Esophagus (tissue), 2 donors: ENCODE measurements at regions not wholly inside any gene's neighbourhood (a gene's known extent, or its start where the extent isn't known, plus 50 kb on each side); places are given as distances from the start of the nearest gene placed in this dataset.
"Not testable (repeated sequence)": the region's sequence is repeated elsewhere in the genome, so short reads cannot be mapped to it uniquely, and the experiment has no call there.

ENCODE experiments used
- H3K27ac ChIP-seq, 2 donors: one replicate each; pipeline ENCODE4 v1.5.1; 2013; ENCODE audit warnings: low read depth in 2 of 2, mild to moderate bottlenecking in 2 of 2, inconsistent platforms in 1 of 2, low read length in 1 of 2, moderate library complexity in 1 of 2
- H3K27me3 ChIP-seq, 2 donors: one replicate each; pipeline ENCODE4 v1.6.1; 2013; ENCODE audit warnings: low read length in 2 of 2, control low read depth in 1 of 2, mild to moderate bottlenecking in 1 of 2; ENCODE audit not compliant: insufficient read depth in 2 of 2, control insufficient read depth in 1 of 2
- H3K36me3 ChIP-seq, 2 donors: one replicate each; pipeline ENCODE4 v1.6.1; 2013; ENCODE audit warnings: low read length in 1 of 2; ENCODE audit not compliant: control insufficient read depth in 2 of 2, insufficient read depth in 2 of 2
- H3K4me1 ChIP-seq, 2 donors: one replicate each; pipeline ENCODE4 v1.6.1; 2013; ENCODE audit warnings: low read length in 1 of 2; ENCODE audit not compliant: control insufficient read depth in 2 of 2, insufficient read depth in 2 of 2
- H3K4me3 ChIP-seq, 2 donors: one replicate each; pipeline ENCODE4 v1.5.1; 2013; ENCODE audit warnings: low read length in 2 of 2, mild to moderate bottlenecking in 2 of 2, low read depth in 1 of 2, moderate library complexity in 1 of 2
- H3K9me3 ChIP-seq, 2 donors: one replicate each; pipeline ENCODE4 v1.6.1; 2013; ENCODE audit warnings: mild to moderate bottlenecking in 2 of 2, low read depth in 1 of 2, low read length in 1 of 2, moderate library complexity in 1 of 2; ENCODE audit not compliant: control insufficient read depth in 2 of 2, insufficient read depth in 1 of 2
- WGBS, 2 donors: extraction: QIAGEN DNeasy Blood & Tissue Kit; methylation state at CpG; one replicate each; pipeline ENCODE4 v1.1.7; 2013; 5-methylcytosine and 5-hydroxymethylcytosine counted together
- donor health status: healthy with polysubstance abuse.
- donor health status: Bipolar disorder and iron deficiency.

GRCh38 chr5:44183753-44184152 is 205.5 kb downstream of the FGF10 start:
- no peaks in the 10 kb centered on the region for H3K4me1 ChIP-seq
- no peak overlapping the region for H3K4me3 ChIP-seq
- WGBS, 2 donors = 81 to 84% methylated on average over 3 of the region's 3 CpGs
- no peaks in the 10 kb centered on the region for H3K27me3 ChIP-seq
- no peaks in the 10 kb centered on the region for H3K36me3 ChIP-seq
- H3K27ac ChIP-seq = no peak overlapping the region
- peaks cover 0 to 2% of the 10 kb centered on the region in 2 donors for H3K9me3 ChIP-seq

GRCh38 chr5:44183312-44183711 is 205.9 kb downstream of the FGF10 start:
- Histone ChIP-seq H3K9me3 (peaks cover 0 to 2% of the 10 kb centered on the region in 2 donors), H3K4me3 (no peak overlapping the region), H3K36me3 (no peaks in the 10 kb centered on the region), H3K27me3 (no peaks in the 10 kb centered on the region), H3K27ac (no peak overlapping the region), H3K4me1 (no peaks in the 10 kb centered on the region)
- 82 to 87% methylated on average over 1 of the region's 1 CpG for WGBS, 2 donors

DNA sequence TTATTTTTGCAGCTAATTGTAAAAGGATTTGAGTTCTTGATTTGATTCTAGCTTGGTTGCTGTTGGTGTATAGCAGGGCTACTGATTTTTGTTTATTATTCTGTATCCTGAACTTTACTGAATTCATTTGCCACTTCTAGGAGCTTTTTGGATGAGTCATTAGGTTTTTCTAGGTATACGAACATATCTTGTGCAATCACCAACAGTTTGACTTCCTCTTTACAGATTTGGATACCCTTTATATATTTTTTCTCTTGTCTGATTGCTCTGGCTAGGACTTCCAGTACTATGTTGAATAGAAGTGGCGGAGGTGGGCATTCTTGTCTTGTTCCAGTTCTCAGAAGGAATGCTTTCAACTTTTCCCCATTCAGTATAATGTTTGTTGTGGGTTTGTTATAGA is 210.8 kb downstream of the FGF10 start:
- Histone ChIP-seq H3K27ac (no peak overlapping the region), H3K27me3 (no peaks in the 10 kb centered on the region), H3K4me3 (no peak overlapping the region), H3K4me1 (no peaks in the 10 kb centered on the region), H3K9me3 (no peaks in the 10 kb centered on the region), H3K36me3 (no peaks in the 10 kb centered on the region)
- WGBS, 2 donors = 67 to 78% methylated on average over 2 of the region's 2 CpGs

- H3K27ac ChIP-seq = no peak overlapping the region
- H3K9me3 ChIP-seq = peaks cover 0 to 15% of the 10 kb centered on the region in 2 donors
- H3K4me1 ChIP-seq = no peaks in the 10 kb centered on the region
- no peaks in the 10 kb centered on the region for H3K27me3 ChIP-seq
- no peak overlapping the region for H3K4me3 ChIP-seq
- no peaks in the 10 kb centered on the region for H3K36me3 ChIP-seq
Measured at GRCh38 chr5:44167540-44167939, 221.7 kb downstream of the FGF10 start.

DNA sequence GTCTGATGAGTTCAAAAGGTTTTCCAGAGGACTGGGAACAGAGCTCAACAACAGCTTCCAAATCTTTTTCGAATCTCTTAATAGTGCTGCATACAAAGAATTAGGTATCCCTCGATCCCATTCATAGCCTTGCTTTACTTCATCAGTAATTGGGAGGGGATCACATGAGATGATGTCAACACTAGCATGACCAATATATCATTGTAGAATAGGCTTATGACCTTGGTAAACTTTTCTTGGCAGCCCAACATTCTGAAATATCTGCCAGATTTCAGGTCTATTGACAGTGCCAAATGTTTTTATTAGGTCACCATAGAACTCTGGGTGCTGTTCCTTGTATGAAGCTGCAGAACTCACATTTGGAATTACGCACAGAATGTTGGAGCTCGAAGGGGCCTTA is 228.9 kb downstream of the FGF10 start:
- Histone ChIP-seq H3K9me3 (no peaks in the 10 kb centered on the region), H3K4me1 (no peaks in the 10 kb centered on the region), H3K36me3 (no peaks in the 10 kb centered on the region), H3K4me3 (no peak overlapping the region), H3K27me3 (no peaks in the 10 kb centered on the region), H3K27ac (no peak overlapping the region)
- WGBS, 2 donors = 66 to 67% methylated on average over 4 of the region's 4 CpGs

DNA sequence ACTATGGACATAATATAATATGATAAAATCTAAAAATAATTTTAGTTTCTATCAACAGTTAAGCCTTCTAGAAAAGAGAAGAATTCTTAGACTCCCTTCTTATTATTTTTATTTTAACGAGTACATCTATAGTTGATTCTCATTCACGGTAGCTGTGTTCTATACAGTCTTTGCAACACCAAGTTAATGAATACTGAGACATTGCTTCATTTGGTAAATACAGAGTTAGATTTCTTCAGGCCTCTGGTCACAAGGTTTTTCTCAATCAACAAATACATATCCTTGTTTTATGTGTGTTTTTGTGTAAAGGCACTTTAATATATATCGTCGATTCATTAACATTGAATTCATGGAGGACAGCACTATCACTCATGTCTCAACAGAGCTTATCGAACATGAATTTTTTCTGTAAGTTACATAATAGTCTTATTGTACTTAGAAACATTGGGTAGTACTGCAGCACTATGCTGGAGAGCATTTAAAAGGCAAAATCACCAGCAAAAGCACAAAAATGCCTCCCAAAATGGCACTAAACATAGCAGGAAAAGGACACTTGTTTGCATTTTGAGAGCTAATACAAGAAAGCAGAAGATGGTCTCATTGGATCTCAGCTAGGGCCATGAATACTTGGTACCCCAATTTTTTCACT is 239.0 kb downstream of the FGF10 start:
- H3K27ac ChIP-seq = no peak overlapping the region
- no peaks in the 10 kb centered on the region for H3K27me3 ChIP-seq
- H3K9me3 ChIP-seq = no peaks in the 10 kb centered on the region
- no peak overlapping the region for H3K4me3 ChIP-seq
- 86 to 92% methylated on average over 5 of the region's 5 CpGs for WGBS, 2 donors
- no peaks in the 10 kb centered on the region for H3K4me1 ChIP-seq
- H3K36me3 ChIP-seq = no peaks in the 10 kb centered on the region

- 49 to 60% methylated on average over 3 of the region's 3 CpGs for WGBS, 2 donors
Measured at GRCh38 chr5:44117947-44118346, 271.3 kb downstream of the FGF10 start.

GRCh38 chr5:44108232-44108631 is 281.0 kb downstream of the FGF10 start:
- H3K36me3 ChIP-seq, H3K9me3 ChIP-seq, H3K27me3 ChIP-seq, H3K4me3 ChIP-seq, H3K4me1 ChIP-seq, H3K27ac ChIP-seq: not testable (repeated sequence)
- WGBS, 2 donors = 54 to 58% methylated on average over 5 of the region's 5 CpGs

More at GRCh38 chr5:44117947-44118346, 271.3 kb downstream of the FGF10 start:
- H3K9me3 ChIP-seq, H3K27ac ChIP-seq, H3K4me3 ChIP-seq, H3K36me3 ChIP-seq, H3K4me1 ChIP-seq, H3K27me3 ChIP-seq: not testable (repeated sequence)

DNA sequence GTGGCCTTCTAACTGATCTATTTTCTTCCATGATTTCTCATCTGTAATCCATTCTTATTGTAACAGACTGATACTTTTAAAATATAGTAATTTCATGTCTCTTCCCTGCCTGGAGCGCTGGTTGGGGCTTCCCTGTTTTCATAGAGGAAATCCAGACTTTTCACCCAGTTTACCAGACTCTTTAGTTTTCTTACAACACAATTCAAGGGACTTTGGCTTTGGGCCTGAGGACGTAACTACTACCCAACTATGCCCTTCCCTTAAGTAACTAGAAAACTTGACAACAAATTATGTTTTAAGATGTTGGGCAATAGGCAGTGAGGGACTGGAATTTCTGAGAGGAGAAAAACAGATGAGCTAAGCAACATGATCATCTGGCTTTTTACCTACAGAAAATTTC is 289.6 kb downstream of the FGF10 start:
- Histone ChIP-seq H3K9me3 (no peaks in the 10 kb centered on the region), H3K36me3 (no peaks in the 10 kb centered on the region), H3K4me3 (no peak overlapping the region), H3K27me3 (no peaks in the 10 kb centered on the region), H3K4me1 (no peaks in the 10 kb centered on the region), H3K27ac (no peak overlapping the region)
- WGBS, 2 donors = 80 to 83% methylated on average over 2 of the region's 2 CpGs

DNA sequence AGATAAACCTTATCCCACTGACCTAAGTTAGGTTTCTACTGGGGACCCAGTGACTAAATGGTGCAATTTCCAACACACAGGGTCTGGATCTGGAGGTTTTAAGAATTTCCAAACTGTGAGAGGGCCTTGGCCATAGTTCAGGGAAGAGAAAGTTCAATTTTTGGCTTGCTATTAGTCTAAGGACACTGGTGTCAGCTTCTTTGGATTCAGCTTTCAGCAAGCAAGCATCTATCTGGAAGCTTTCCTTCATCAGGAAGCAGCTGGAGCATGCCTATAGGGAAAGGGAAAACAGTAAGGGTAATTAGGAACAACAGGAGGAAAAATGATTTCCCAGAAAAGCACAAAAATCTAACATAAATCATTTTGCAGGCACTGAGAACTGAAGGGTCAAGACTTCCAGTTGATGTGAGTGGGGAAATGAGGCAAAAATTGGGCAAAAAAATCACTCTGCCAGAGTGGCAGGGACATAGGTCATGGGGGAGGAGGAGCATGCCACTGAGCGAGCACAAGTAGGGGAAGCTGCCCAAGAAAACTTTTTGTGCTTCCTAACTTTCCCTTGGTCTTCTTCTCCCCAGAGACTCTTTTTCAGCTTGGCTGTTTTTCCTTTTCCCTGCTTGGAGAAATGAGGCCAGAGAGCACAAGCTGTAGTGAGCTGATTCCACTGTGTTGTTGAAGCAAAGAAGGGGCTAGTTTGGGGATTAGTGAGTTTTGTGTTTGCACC is 299.6 kb downstream of the FGF10 start:
- Histone ChIP-seq H3K27ac (no peak overlapping the region), H3K4me3 (no peak overlapping the region), H3K27me3 (no peaks in the 10 kb centered on the region), H3K36me3 (no peaks in the 10 kb centered on the region), H3K4me1 (no peaks in the 10 kb centered on the region), H3K9me3 (no peaks in the 10 kb centered on the region)
- 30 to 62% methylated on average over 1 of the region's 1 CpG for WGBS, 2 donors
